Stimulated activated naive CD8-positive, alpha-beta T cell treated with anti-CD3 and anti-CD28 coated beads, Interleukin-15, Interleukin-2, amounts not matched to agents 100 ng/mL and 50 ng/mL, for 24 hours (primary cell): ENCODE measurements at regions not wholly inside any gene's neighbourhood (a gene's known extent, or its start where the extent isn't known, plus 50 kb on each side); places are given as distances from the start of the nearest gene placed in this dataset.
"Not testable (repeated sequence)": the region's sequence is repeated elsewhere in the genome, so short reads cannot be mapped to it uniquely, and the experiment has no call there.

Source experiments
- H3K27ac Mint-ChIP-seq: one replicate; pipeline ENCODE4 v1.8.0; 2021; ENCODE audit warnings: mild to moderate bottlenecking, mixed read lengths
- H3K27me3 Mint-ChIP-seq: one replicate; pipeline ENCODE4 v1.8.0; 2021; ENCODE audit warnings: mixed read lengths
- H3K36me3 Mint-ChIP-seq: one replicate; pipeline ENCODE4 v1.8.0; 2021; ENCODE audit warnings: low read depth, mixed read lengths
- H3K4me1 Mint-ChIP-seq: one replicate; pipeline ENCODE4 v1.8.0; 2021; ENCODE audit warnings: low read depth, mixed read lengths
- H3K4me3 Mint-ChIP-seq: one replicate; pipeline ENCODE4 v1.8.0; 2021; ENCODE audit warnings: mild to moderate bottlenecking, mixed read lengths
- H3K9me3 Mint-ChIP-seq: one replicate; pipeline ENCODE4 v1.8.0; 2021; ENCODE audit warnings: mixed read lengths

DNA sequence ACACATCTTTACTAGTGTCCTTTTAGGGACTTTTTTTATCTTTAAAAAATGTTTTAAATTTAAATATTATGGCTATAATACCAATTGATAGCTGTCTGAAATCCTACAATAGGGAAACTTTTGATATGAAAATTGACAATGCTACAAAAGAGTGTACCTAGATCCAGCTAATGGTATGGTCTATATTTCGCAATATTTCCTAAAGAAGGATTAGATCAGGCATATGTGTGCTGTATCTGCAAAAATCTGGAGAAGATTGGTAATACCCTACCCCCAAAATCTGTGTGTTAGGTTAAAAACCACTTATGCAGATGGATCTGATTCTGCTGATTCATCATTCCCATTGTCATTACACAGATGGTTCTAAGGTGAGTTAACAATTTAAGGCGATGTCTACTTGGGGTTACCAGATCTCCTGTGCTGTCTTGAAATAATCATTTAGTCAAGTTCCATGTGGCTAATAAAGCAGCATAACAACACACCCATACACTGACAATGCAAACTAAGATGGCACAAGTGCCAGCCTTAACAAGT is 137.1 kb downstream of the GASK1B start:
- no peaks in the 10 kb centered on the region for H3K27me3 Mint-ChIP-seq
- H3K9me3 Mint-ChIP-seq = peaks cover 8% of the 10 kb centered on the region
- no peaks in the 10 kb centered on the region for H3K4me1 Mint-ChIP-seq
- no peak overlapping the region for H3K27ac Mint-ChIP-seq
- no peaks in the 10 kb centered on the region for H3K36me3 Mint-ChIP-seq
- no peak overlapping the region for H3K4me3 Mint-ChIP-seq

DNA sequence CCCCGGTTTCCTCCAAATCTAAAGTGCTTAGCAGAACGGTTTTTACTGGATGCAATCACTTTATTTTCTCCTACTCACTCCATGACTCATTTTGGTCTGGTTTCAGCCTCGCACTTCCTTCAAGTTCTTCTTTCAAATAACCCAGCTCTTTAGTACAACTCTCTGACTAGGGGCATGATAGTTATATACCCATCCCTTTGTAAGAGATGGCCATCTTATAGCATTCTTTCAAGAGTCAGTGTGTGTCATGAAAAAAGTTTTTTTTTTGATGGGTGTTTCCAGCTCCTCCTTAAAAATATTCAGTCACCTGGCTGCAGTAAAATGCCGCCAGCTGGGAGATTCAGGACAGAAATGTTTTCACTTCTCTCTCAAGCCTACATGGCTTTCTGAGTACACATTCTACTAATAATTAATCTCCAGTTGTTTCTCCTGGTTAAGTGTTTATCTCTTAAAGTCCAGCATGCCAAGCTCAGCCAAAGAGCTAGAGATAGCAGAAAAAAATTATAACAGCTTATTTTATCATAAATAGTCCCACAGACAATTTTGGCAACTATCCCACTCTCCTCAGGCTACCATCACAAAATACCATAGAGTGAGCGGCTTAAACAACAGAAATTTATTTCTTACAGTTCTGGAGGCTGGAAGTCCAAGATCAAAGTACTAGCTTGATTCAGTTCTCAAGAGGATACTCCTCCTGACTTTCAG is 139.3 kb downstream of the GASK1B start:
- no peaks in the 10 kb centered on the region for H3K4me1 Mint-ChIP-seq
- H3K27ac Mint-ChIP-seq = no peak overlapping the region
- no peaks in the 10 kb centered on the region for H3K36me3 Mint-ChIP-seq
- H3K9me3 Mint-ChIP-seq = peaks cover 5% of the 10 kb centered on the region
- H3K4me3 Mint-ChIP-seq = no peak overlapping the region
- H3K27me3 Mint-ChIP-seq = no peaks in the 10 kb centered on the region

DNA sequence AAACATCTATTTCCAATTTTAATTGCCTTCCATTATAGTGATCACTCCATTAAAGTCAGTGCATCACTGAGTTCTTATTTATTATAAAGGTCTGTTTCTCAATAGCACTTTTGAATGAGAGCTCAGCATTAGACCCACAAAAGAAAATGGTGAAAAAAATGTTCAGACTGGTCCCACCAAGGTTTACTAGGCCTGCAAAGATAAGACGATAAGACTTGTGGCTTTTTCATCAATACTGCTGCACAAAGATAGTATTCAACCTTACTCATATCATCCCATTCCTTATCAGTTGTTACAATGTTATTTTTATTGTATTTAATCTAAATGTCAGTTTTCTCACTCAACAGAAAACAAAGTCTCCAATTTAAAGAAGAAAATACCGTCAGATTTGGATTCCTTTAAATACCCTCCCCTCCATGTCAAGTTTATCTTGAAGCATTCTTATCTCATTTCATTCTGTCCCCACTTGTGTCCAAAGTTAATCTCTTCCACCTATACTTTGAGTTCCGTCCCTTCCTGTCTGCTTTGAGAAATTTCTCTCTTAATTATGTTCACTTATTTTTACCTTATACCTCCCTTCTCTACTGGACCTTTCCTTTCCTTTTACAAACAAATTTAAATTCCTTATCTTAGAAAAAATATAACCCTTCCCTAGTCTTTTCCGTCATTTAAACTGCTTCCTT is 140.0 kb downstream of the GASK1B start:
- H3K27me3 Mint-ChIP-seq = no peaks in the 10 kb centered on the region
- H3K4me3 Mint-ChIP-seq = no peak overlapping the region
- H3K36me3 Mint-ChIP-seq = no peaks in the 10 kb centered on the region
- no peak overlapping the region for H3K27ac Mint-ChIP-seq
- no peaks in the 10 kb centered on the region for H3K4me1 Mint-ChIP-seq
- peaks cover 10% of the 10 kb centered on the region for H3K9me3 Mint-ChIP-seq

DNA sequence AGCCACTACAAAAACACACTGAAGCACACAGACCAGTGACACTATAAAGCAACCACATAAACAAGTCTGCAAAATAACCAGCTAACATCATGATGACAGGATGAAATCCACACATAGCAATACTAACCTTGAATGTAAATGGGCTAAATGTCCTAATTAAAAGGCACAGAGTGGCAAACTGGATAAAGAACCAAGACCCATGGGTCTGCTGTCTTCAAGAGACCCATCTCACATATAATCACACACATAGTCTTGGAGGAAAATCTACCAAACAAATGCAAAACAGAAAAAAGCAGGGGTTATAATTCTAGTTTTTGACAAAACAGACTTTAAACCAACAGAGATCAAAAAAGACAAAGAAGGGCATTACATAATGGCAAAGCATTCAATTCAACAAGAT is 144.4 kb downstream of the GASK1B start:
- H3K36me3 Mint-ChIP-seq, H3K9me3 Mint-ChIP-seq, H3K27me3 Mint-ChIP-seq, H3K27ac Mint-ChIP-seq, H3K4me3 Mint-ChIP-seq, H3K4me1 Mint-ChIP-seq: not testable (repeated sequence)

DNA sequence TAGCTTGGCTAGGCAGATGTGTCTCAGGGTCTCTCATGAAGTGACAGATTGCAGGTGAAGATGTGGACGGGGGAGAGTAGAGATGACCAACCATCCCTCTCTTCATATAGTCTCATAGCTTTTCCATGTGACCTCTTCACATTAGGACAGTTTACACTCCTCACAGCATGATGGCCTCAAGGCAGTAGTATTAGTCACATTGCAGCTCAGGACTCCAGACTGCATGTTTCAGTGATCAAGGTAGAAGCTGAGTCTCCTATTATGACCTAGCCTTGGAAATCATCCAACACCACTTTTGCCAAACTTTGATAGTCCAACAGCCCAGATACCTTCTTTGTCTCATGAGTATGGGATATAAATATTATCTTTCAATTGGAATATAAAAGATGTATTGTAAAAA is 147.7 kb downstream of the GASK1B start:
- H3K27me3 Mint-ChIP-seq = no peaks in the 10 kb centered on the region
- H3K4me1 Mint-ChIP-seq = no peaks in the 10 kb centered on the region
- no peak overlapping the region for H3K4me3 Mint-ChIP-seq
- peaks cover 10% of the 10 kb centered on the region for H3K9me3 Mint-ChIP-seq
- no peak overlapping the region for H3K27ac Mint-ChIP-seq
- no peaks in the 10 kb centered on the region for H3K36me3 Mint-ChIP-seq

DNA sequence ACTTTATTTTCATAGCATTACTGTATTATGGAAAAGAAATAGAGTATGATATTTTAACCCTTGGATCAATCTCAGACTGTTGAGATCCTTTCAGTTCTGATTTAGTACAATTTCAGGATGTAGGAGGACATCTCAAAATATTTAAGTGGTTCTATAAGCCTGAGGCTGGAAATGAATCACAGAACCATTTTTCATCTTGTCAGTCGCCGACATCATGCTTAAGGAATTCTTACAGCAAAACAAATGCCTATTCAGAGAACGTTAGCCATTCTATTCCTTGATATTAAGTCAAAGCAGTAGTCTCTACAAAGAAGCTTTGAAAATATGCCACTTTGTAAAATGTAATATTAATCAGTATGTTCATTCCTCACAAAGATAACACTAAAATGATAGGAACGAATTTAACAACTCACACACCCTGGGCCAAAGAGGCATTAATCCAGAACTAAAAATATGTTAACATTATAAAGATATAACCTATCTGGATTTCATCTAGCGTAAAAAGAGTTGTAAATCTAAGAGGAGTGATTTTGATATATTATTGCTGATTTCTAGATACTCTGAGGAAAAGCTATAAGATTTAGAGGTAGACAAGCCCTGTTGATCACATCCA is 152.0 kb downstream of the GASK1B start:
- Mint-ChIP-seq H3K36me3 (no peaks in the 10 kb centered on the region), H3K4me1 (no peaks in the 10 kb centered on the region), H3K27me3 (no peaks in the 10 kb centered on the region), H3K27ac (no peak overlapping the region), H3K4me3 (no peak overlapping the region), H3K9me3 (no peaks in the 10 kb centered on the region)

DNA sequence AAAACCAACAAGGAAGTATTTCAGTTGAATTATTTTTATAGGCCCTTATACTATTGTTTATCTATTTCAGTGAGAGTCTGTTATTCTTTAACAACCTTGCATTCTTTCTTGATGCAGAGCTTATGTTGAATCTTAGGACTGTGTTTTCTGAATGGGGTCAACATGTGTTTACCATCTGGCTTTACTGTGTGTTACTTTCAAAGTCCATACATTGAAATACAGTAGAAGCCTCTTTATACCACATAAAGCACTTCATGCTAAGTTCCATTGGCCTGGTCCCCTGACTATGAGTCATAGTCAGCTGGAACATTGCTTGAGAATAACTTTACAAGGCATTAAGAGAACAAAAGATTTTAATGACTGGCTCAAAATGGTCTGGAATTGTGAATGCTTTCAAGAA is 152.6 kb downstream of the GASK1B start:
- H3K4me3 Mint-ChIP-seq = no peak overlapping the region
- H3K4me1 Mint-ChIP-seq = no peaks in the 10 kb centered on the region
- no peak overlapping the region for H3K27ac Mint-ChIP-seq
- H3K27me3 Mint-ChIP-seq = no peaks in the 10 kb centered on the region
- H3K36me3 Mint-ChIP-seq = no peaks in the 10 kb centered on the region
- H3K9me3 Mint-ChIP-seq = no peaks in the 10 kb centered on the region

DNA sequence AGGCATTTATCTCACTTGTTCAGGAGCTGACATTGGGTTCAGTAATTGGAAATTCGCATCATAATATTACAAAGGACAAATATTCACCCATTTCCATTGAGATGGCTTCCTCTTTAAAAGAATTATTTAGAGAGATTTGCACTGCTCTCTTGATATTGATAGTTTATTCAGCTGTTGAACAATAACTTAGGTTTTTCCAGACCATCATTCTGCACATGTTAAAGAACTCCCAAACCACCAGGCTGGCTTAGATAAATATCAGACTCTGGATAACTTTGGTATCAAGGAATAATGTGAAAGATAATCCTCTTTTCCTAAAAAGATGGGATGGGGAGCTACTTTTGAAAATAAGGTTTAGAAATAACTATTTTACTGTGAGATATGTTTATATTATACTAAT is 154.0 kb downstream of the GASK1B start:
- no peaks in the 10 kb centered on the region for H3K4me1 Mint-ChIP-seq
- no peak overlapping the region for H3K27ac Mint-ChIP-seq
- H3K36me3 Mint-ChIP-seq = no peaks in the 10 kb centered on the region
- no peaks in the 10 kb centered on the region for H3K27me3 Mint-ChIP-seq
- H3K9me3 Mint-ChIP-seq = no peaks in the 10 kb centered on the region
- H3K4me3 Mint-ChIP-seq = no peak overlapping the region

DNA sequence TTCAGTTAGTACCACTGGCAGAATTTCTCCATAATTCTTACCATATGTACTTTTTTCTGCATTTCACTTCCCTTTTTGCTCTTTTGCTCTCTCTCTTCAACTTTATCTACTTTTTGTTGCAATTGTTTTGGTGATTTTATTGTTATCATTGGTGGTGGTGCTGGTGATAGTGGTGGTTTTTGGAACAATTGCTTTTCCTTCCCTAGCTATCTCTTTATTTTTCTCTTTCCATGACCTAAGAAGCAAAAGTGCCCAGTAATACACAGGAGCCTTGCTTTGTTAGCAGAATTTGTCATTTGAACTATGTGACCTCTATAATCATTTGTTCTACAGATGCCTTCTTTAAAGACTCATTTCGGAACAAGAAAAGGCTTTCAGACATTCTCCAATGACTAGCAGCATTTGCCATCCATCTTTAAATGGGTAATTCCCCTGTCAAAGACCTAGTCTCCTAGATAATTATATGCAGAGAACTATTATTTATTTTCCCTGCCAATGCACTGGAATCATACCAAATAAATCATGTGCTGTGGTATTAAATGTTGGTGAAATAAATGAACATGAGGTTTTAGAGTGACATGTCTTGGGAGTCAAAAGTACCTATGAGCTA is 154.5 kb downstream of the GASK1B start:
- Mint-ChIP-seq H3K36me3 (no peaks in the 10 kb centered on the region), H3K4me3 (no peak overlapping the region), H3K27me3 (no peaks in the 10 kb centered on the region), H3K9me3 (no peaks in the 10 kb centered on the region), H3K27ac (no peak overlapping the region), H3K4me1 (no peaks in the 10 kb centered on the region)

DNA sequence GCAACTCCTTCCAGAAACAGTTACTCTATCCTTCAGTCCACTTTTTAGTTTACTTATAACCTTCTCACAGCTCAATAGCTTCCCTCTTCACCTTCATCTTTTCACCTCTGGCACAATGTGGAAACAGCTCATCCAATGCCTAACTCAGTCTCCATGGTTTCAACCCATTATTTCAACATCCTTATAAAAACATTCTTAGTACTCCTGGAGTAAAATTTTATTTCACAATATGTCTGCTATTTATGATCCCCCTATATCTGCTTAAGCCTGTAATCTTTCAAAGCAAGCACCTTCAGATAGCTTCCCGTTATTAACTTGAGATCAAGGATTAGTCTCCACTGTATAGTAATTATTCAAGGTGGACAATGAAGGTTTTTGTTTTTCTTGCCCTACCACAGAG is 156.3 kb downstream of the GASK1B start:
- H3K9me3 Mint-ChIP-seq = no peaks in the 10 kb centered on the region
- H3K4me1 Mint-ChIP-seq = no peaks in the 10 kb centered on the region
- H3K4me3 Mint-ChIP-seq = no peak overlapping the region
- no peak overlapping the region for H3K27ac Mint-ChIP-seq
- no peaks in the 10 kb centered on the region for H3K27me3 Mint-ChIP-seq
- H3K36me3 Mint-ChIP-seq = no peaks in the 10 kb centered on the region

DNA sequence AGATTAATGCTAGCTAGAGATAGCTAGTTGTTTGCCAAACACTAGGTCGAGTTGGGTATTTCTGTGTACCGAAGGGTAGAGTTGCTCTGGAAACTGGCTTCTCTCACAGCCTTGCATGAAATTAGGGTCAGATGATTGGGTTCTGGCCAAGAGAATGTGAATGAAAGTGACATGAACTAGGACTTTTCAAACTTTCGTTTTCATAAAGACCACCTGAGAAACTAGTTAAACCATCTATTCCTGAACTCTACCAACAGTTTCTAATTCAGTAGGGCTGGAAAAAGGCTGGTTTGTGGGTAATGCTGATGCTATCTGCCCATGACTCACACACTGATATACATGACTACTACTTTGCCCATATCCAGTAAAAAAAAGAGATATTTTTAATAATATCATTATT is 157.6 kb downstream of the GASK1B start:
- no peak overlapping the region for H3K4me3 Mint-ChIP-seq
- H3K9me3 Mint-ChIP-seq = no peaks in the 10 kb centered on the region
- H3K27ac Mint-ChIP-seq = no peak overlapping the region
- H3K36me3 Mint-ChIP-seq = no peaks in the 10 kb centered on the region
- no peaks in the 10 kb centered on the region for H3K4me1 Mint-ChIP-seq
- no peaks in the 10 kb centered on the region for H3K27me3 Mint-ChIP-seq

DNA sequence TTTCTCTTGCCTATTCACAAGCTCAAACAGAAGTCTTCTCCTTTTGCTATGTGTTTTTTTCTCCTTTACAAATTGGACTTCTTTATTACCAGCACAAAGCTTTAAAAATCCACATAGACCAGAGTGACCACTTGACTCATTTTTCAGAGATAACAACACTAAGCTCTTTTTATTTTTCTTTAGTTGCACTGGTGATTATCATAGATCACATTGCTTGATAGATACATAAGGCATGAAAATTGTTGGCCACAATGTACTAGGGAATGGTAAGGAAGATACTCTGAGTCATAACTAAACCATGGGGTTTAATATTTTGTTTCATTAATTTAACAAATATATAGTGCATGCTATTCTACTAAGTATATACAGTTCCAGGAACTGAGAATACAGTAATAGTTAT is 159.0 kb downstream of the GASK1B start:
- H3K4me3 Mint-ChIP-seq = no peak overlapping the region
- H3K4me1 Mint-ChIP-seq = no peaks in the 10 kb centered on the region
- no peak overlapping the region for H3K27ac Mint-ChIP-seq
- H3K27me3 Mint-ChIP-seq = no peaks in the 10 kb centered on the region
- no peaks in the 10 kb centered on the region for H3K9me3 Mint-ChIP-seq
- H3K36me3 Mint-ChIP-seq = no peaks in the 10 kb centered on the region

DNA sequence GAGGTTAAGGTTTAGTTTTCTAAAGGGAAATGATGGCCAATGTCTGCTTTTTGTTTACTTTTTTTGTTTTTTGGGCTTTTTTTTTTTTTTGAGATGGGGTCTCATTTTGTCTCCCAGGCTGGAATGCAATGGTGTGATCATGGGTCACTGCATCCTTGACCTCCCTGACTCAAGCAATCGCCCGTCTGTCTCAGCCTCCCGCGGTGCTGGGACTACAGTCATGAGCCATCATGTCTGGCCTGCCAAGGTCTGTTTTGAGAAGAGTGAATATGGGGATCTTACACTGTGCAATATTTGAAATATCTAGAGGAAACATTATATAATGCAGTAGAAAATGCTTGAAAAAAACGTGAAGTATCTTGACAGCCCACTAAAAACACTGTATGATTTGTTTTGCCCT is 162.5 kb downstream of the GASK1B start:
- no peaks in the 10 kb centered on the region for H3K9me3 Mint-ChIP-seq
- H3K4me3 Mint-ChIP-seq = no peak overlapping the region
- no peaks in the 10 kb centered on the region for H3K4me1 Mint-ChIP-seq
- no peaks in the 10 kb centered on the region for H3K36me3 Mint-ChIP-seq
- H3K27ac Mint-ChIP-seq = no peak overlapping the region
- no peaks in the 10 kb centered on the region for H3K27me3 Mint-ChIP-seq

DNA sequence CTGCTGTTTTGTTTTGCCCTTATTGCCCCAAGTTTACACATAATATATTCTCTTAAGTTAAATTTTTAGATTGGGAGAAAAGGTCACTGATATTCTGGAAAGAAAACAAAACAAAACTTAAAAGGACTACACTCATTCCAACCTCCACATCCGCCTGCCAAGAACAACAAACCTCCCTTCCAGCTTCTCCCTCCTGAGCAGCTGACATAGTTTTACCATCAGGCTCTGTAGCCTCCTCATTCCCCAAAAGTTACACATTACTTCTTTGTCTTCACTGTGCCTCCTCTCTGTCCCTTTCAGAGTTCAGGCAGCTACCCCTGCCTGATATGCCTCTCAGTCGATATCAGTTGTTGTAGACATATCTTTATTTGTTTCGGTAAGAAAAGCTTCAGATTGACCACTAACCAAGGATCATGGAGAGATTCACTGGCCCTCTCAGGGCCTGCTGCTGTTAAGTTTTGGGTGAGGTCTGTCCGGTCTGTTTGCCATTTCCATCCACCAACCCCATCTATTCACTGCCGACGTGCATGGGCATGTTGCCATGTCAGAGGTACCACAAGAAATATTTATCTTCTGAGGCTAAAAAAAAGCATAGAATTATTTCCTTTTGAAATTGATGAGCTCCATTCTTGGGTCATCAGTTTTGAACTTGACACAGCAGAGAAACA is 164.1 kb downstream of the GASK1B start:
- Mint-ChIP-seq H3K9me3 (no peaks in the 10 kb centered on the region), H3K27me3 (no peaks in the 10 kb centered on the region), H3K4me3 (no peak overlapping the region), H3K36me3 (no peaks in the 10 kb centered on the region), H3K27ac (no peak overlapping the region), H3K4me1 (no peaks in the 10 kb centered on the region)

DNA sequence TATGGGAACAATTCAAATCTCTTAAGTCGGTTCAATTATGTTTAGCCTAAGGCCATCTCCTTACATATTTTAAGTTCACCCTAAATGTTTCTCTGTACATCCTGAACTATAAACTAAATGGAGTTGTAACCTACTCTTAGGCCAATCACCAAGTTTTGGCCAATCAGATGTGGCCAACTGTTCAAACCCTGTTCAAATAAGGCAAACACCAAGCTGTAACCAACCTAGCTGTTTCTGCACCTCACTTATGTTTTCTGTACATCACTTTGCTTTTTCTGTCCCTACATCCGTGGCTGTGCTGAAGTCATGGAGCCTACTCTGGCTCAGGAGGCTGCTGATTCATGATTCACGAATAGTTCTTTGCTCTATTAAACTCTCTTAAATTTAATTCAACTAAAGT is 165.3 kb downstream of the GASK1B start:
- H3K4me3 Mint-ChIP-seq = no peak overlapping the region
- H3K9me3 Mint-ChIP-seq = no peaks in the 10 kb centered on the region
- no peak overlapping the region for H3K27ac Mint-ChIP-seq
- no peaks in the 10 kb centered on the region for H3K27me3 Mint-ChIP-seq
- H3K36me3 Mint-ChIP-seq = no peaks in the 10 kb centered on the region
- no peaks in the 10 kb centered on the region for H3K4me1 Mint-ChIP-seq
